ENCODE measurements at regions not wholly inside any gene's neighbourhood (a gene's known extent, or its start where the extent isn't known, plus 50 kb on each side); places are given as distances from the start of the nearest gene placed in this dataset.

DNA sequence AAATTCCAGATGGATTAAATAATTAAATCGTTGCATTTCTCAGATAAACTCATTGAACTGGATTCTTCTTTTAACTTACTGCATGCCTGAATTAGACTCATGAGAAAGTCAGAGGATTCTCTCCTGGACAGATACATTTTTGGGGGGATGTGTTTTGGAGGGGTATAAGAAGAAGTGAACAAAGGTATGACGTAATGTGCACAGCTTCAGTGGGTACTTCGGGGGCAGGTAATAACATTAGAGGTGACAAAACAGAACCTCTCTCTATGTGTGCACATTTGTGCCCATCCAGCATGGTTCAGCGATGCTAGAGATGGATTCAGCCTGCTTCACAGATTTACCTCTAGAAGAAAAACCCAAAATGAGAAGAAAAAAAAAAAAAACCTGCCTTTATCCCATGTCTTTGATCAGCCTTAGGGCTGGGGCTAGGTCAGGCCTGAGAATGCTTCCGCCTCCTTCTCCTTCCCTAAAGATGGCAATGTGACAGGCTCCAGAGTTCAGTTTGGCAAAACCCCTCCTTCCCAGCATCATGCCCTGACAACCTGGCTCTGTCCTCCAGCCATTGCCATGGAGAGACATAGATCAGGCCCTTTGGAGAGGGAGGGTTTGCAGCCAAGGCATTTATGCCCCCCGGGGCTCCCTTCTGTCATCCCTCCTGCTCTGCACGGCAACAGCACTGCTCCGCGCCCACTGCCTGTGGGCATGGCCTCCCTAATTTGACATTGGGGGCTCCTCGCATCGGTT is 166.7 kb downstream of the KCNA5 start:
- H3K27ac Mint-ChIP-seq (ENCODE audit: unreplicated experiment) = no peak overlapping the region
- H3K4me1 Mint-ChIP-seq (ENCODE audit: unreplicated experiment) = no peaks in the 10 kb centered on the region
- H3K27me3 Mint-ChIP-seq (ENCODE audit: unreplicated experiment) = peaks cover 1% of the 10 kb centered on the region
- H3K4me3 Mint-ChIP-seq (ENCODE audit: unreplicated experiment) = no peak overlapping the region
- no peaks in the 10 kb centered on the region for H3K36me3 Mint-ChIP-seq (ENCODE audit: low read depth, unreplicated experiment)
- TF ChIP-seq, protein P1, sequence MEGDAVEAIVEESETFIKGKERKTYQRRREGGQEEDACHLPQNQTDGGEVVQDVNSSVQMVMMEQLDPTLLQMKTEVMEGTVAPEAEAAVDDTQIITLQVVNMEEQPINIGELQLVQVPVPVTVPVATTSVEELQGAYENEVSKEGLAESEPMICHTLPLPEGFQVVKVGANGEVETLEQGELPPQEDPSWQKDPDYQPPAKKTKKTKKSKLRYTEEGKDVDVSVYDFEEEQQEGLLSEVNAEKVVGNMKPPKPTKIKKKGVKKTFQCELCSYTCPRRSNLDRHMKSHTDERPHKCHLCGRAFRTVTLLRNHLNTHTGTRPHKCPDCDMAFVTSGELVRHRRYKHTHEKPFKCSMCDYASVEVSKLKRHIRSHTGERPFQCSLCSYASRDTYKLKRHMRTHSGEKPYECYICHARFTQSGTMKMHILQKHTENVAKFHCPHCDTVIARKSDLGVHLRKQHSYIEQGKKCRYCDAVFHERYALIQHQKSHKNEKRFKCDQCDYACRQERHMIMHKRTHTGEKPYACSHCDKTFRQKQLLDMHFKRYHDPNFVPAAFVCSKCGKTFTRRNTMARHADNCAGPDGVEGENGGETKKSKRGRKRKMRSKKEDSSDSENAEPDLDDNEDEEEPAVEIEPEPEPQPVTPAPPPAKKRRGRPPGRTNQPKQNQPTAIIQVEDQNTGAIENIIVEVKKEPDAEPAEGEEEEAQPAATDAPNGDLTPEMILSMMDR (IDR thresholded peaks at IDR 0.05; ENCODE audit: unreplicated experiment) = no peak
- H3K9me3 Mint-ChIP-seq (ENCODE audit: unreplicated experiment) = no peaks in the 10 kb centered on the region
- no peak for DNase-seq (ENCODE audit: low spot score)

DNA sequence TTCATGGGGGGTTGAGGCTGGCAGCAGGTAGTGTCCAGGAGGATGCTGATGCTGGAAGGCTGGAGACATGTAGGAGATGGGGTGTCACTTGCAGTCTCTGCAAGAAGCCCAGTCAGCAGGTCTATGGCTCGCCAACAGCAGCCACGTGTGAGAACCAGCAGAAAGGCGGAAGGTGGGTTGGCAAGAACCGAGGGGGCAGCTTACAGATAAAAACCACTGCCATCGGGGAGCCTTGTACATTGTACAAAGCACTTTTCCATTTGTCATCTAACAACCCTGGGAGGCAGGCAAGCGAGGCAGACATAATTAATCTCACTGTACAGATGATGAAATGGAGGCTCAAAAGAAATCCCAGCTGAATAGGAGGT is 167.2 kb downstream of the KCNA5 start:
- no peaks in the 10 kb centered on the region for H3K9me3 Mint-ChIP-seq (ENCODE audit: unreplicated experiment)
- TF ChIP-seq, protein P1 (IDR thresholded peaks at IDR 0.05; ENCODE audit: unreplicated experiment) = no peak
- H3K36me3 Mint-ChIP-seq (ENCODE audit: low read depth, unreplicated experiment) = no peaks in the 10 kb centered on the region
- DNase-seq (ENCODE audit: low spot score) = no peak
- H3K4me1 Mint-ChIP-seq (ENCODE audit: unreplicated experiment) = no peaks in the 10 kb centered on the region
- H3K27ac Mint-ChIP-seq (ENCODE audit: unreplicated experiment) = no peak overlapping the region
- no peak overlapping the region for H3K4me3 Mint-ChIP-seq (ENCODE audit: unreplicated experiment)
- H3K27me3 Mint-ChIP-seq (ENCODE audit: unreplicated experiment) = peaks cover 1% of the 10 kb centered on the region

DNA sequence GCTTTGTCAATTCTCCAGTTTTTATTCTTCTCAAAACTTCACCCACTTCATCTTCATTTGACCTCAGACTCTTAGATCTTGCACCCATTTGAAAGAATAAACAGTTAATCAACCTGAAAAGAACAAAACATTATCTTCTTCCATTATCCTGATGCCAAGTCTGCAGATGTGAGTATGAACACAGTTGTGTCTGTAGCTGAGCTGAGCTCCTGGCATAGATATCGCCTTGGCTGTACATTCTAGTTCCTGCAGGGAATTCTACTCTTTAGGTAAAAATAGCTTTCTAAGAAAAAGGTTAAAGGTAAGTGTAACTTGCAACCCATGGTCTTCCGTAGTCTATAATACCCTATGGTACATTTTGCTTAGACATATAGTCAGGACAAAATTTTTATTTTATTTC is 169.7 kb downstream of the KCNA5 start:
- no peaks in the 10 kb centered on the region for H3K4me1 Mint-ChIP-seq (ENCODE audit: unreplicated experiment)
- H3K4me3 Mint-ChIP-seq (ENCODE audit: unreplicated experiment) = no peak overlapping the region
- no peak for DNase-seq (ENCODE audit: low spot score)
- no peak overlapping the region for H3K27ac Mint-ChIP-seq (ENCODE audit: unreplicated experiment)
- H3K36me3 Mint-ChIP-seq (ENCODE audit: low read depth, unreplicated experiment) = no peaks in the 10 kb centered on the region
- peaks cover 2% of the 10 kb centered on the region for H3K27me3 Mint-ChIP-seq (ENCODE audit: unreplicated experiment)
- TF ChIP-seq, protein P1 (IDR thresholded peaks at IDR 0.05; ENCODE audit: unreplicated experiment) = no peak
- H3K9me3 Mint-ChIP-seq (ENCODE audit: unreplicated experiment) = no peaks in the 10 kb centered on the region

DNA sequence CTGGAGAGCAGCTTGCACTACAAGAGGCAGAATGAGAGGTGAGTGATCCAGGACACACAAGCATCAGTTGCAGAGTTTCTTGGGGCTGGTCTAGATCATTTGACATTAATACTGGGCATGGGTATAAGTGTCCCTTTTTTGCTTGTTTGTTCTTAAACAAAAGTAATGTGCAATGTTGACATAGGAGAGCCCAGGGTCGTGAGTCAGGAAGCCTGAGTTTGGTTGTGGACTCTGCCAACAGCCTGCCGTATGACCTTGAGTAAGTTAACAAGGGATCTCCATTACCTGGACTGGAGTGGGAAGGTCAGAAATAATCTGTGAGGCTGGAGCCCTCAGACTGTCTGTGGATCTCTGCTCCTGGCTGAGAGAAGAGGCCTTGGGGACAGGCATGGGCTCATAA is 170.3 kb downstream of the KCNA5 start:
- H3K4me1 Mint-ChIP-seq (ENCODE audit: unreplicated experiment) = no peaks in the 10 kb centered on the region
- no peak overlapping the region for H3K27ac Mint-ChIP-seq (ENCODE audit: unreplicated experiment)
- no peak overlapping the region for H3K4me3 Mint-ChIP-seq (ENCODE audit: unreplicated experiment)
- TF ChIP-seq, protein P1 (IDR thresholded peaks at IDR 0.05; ENCODE audit: unreplicated experiment) = no peak
- no peaks in the 10 kb centered on the region for H3K36me3 Mint-ChIP-seq (ENCODE audit: low read depth, unreplicated experiment)
- H3K9me3 Mint-ChIP-seq (ENCODE audit: unreplicated experiment) = no peaks in the 10 kb centered on the region
- DNase-seq (ENCODE audit: low spot score) = no peak
- H3K27me3 Mint-ChIP-seq (ENCODE audit: unreplicated experiment) = peaks cover 2% of the 10 kb centered on the region

DNA sequence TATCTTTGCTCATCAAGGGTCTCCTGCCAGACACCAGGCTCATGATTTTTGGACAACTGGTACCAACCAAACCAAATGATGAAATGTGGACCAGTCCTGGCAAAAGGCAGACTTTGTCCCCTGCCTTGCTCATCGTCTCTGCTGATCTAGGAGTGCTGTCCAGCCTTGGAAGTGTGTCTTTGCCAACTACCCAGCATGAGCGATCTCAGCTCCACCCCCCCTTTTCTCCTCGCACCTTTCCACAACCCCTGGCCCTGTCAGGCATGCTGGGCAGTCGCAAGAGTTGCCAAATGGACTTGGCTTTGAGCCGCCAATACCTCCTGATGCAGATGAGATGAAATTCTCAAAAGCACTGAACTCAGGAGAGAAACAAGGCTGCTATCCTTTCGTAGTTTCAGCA is 174.3 kb downstream of the KCNA5 start:
- Mint-ChIP-seq H3K9me3 (ENCODE audit: unreplicated experiment) (no peaks in the 10 kb centered on the region), H3K27ac (ENCODE audit: unreplicated experiment) (peak overlapping the region; percentile 40), H3K4me1 (ENCODE audit: unreplicated experiment) (peaks cover 3% of the 10 kb centered on the region), H3K4me3 (ENCODE audit: unreplicated experiment) (no peak overlapping the region), H3K36me3 (ENCODE audit: low read depth, unreplicated experiment) (no peaks in the 10 kb centered on the region), H3K27me3 (ENCODE audit: unreplicated experiment) (peaks cover 2% of the 10 kb centered on the region)
- DNase-seq (ENCODE audit: low spot score) = no peak
- TF ChIP-seq, protein P1 (IDR thresholded peaks at IDR 0.05; ENCODE audit: unreplicated experiment) = no peak
